Keratinocyte (primary cell): ENCODE measurements at regions not wholly inside any gene's neighbourhood (a gene's known extent, or its start where the extent isn't known, plus 50 kb on each side); places are given as distances from the start of the nearest gene placed in this dataset.

Experiments
- DNase-seq: peaks from one replicate; pipeline ENCODE4 v3.0.0-alpha.2; 2011; ENCODE audit warnings: low read depth, missing footprints, low spot score
- FAIRE-seq: peaks from 2 replicates; lab custom pipeline; 2011; peaks lifted over from hg19 to GRCh38; lab: Jason Lieb, UNC
- H2AFZ ChIP-seq: 2 replicates; pipeline ENCODE4 v1.6.0; 2012; ENCODE audit warnings: low read length, control low read depth, inconsistent platforms; ENCODE audit not compliant: control insufficient read depth
- H3K27ac ChIP-seq: 2 replicates; pipeline ENCODE4 v1.5.1; 2011; ENCODE audit warnings: low read length; ENCODE audit not compliant: control insufficient read depth, insufficient read depth
- H3K27me3 ChIP-seq: 3 replicates; pipeline ENCODE4 v1.6.0; 2011; ENCODE audit warnings: low read length; ENCODE audit not compliant: control insufficient read depth, insufficient read depth; ENCODE audit errors: extremely low read depth
- H3K36me3 ChIP-seq, 2 experiments: 2 replicates in 1 of 2; 3 replicates in 1 of 2; pipeline ENCODE4 v1.5.1; 2011; ENCODE audit warnings: low read length in 2 of 2, mild to moderate bottlenecking in 1 of 2; ENCODE audit not compliant: control insufficient read depth in 2 of 2, insufficient read depth in 2 of 2; ENCODE audit errors: extremely low read depth in 1 of 2
- H3K4me1 ChIP-seq: 3 replicates; pipeline ENCODE4 v1.5.1; 2011; ENCODE audit warnings: low read length; ENCODE audit not compliant: control insufficient read depth, insufficient read depth; ENCODE audit errors: extremely low read depth
- H3K4me2 ChIP-seq: 3 replicates; pipeline ENCODE4 v1.6.0; 2011; ENCODE audit warnings: low read depth, low read length; ENCODE audit not compliant: control insufficient read depth, insufficient read depth; ENCODE audit errors: extremely low read depth
- H3K4me3 ChIP-seq, 3 experiments: fragments of 200-600 bp in 1 of 3; sonication (generic) in 1 of 3; 2 replicates in 2 of 3; 3 replicates in 1 of 3; pipeline ENCODE4 v1.5.1; 2011 to 2016; ENCODE audit warnings: low read length in 3 of 3, mild to moderate bottlenecking in 3 of 3, control low read depth in 2 of 3, inconsistent platforms in 1 of 3, low read depth in 1 of 3, mixed read lengths in 1 of 3, mixed run types in 1 of 3, moderate library complexity in 1 of 3; ENCODE audit not compliant: control insufficient read depth in 2 of 3, insufficient read depth in 2 of 3; ENCODE audit errors: extremely low read depth in 1 of 3
- H3K79me2 ChIP-seq: 2 replicates; pipeline ENCODE4 v1.6.0; 2012; ENCODE audit warnings: low read length; ENCODE audit not compliant: control insufficient read depth, insufficient read depth
- H3K9ac ChIP-seq: 3 replicates; pipeline ENCODE4 v1.6.0; 2011; ENCODE audit warnings: low read length; ENCODE audit not compliant: control insufficient read depth, insufficient read depth; ENCODE audit errors: extremely low read depth
- H3K9me1 ChIP-seq: 3 replicates; pipeline ENCODE4 v1.6.0; 2011; ENCODE audit warnings: low read length; ENCODE audit not compliant: control insufficient read depth, insufficient read depth; ENCODE audit errors: extremely low read depth
- H3K9me3 ChIP-seq: 2 replicates; pipeline ENCODE4 v1.5.1; 2012; ENCODE audit warnings: low read depth, low read length; ENCODE audit not compliant: control insufficient read depth
- H4K20me1 ChIP-seq: 3 replicates; pipeline ENCODE4 v1.6.0; 2011; ENCODE audit warnings: low read length; ENCODE audit not compliant: control insufficient read depth, insufficient read depth; ENCODE audit errors: extremely low read depth
- EZH2 ChIP-seq: IDR thresholded peaks from one replicate; pipeline ENCODE4 v1.6.1; 2012; ENCODE audit warnings: inconsistent platforms, mild to moderate bottlenecking, low read length, moderate library complexity
- dilution Hi-C: fragments of 300-500 bp; cut with MboI; formaldehyde crosslinking; loops from one replicate; pipeline ENCODE4 v1.7.0; 2020; ENCODE audit warnings: low sequenced_read_pairs; ENCODE audit not compliant: extremely low pct_ligation_motif_present
- TF ChIP-seq, protein P1 (sequence below), 3 experiments: IDR thresholded peaks in 1 of 3; conservative IDR thresholded peaks in 1 of 3; optimal IDR thresholded peaks in 1 of 3; 2 replicates in 2 of 3; 3 replicates in 1 of 3; pipeline versions ENCODE3 to v1.5.1; 2011; ENCODE audit warnings: low read length in 3 of 3, mild to moderate bottlenecking in 3 of 3, moderate library complexity in 2 of 3, control low read depth in 1 of 3, inconsistent platforms in 1 of 3; ENCODE audit not compliant: insufficient read depth in 2 of 3; ENCODE audit errors: extremely low read depth in 1 of 3

DNA sequence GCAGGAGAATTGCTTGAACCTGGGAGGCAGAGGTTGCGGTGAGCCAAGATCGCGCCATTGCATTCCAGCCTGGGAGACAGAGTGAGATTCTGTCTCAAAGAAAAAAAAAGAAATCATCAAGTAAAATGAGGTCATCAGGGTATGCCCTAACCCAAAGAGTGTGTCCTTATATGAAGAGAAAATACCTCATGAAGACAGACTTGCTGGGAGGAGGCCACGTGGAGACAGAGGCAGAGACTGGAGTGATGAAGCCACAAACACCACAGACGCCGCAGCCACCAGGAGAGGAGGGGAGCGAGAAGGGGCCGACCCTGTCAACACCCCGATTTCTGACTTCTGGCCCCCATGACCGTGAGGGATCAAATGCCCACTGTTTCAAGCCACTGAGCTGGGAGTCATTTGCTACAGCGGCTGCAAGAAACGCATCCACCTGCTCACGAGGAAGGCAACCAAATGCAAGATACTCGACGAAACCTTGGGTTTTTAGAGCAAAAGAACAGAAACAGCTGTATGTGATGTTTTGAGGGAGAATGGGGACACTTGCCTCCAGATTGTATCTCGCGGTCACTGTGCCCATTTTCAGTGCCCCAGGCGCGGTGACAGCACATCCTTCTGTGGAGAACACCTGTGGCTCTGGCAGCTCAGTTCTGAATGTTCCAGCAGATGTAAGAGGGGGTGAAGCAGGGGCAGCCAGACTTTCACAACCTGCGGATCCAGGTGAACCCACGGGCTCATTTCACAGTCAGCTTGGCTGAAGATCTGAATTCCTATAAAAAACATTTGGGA is 1317.2 kb downstream of the TBC1D22A start:
- H3K27me3 ChIP-seq = no peaks in the 10 kb centered on the region
- no peak for TF ChIP-seq EZH2
- TF ChIP-seq, protein P1, sequence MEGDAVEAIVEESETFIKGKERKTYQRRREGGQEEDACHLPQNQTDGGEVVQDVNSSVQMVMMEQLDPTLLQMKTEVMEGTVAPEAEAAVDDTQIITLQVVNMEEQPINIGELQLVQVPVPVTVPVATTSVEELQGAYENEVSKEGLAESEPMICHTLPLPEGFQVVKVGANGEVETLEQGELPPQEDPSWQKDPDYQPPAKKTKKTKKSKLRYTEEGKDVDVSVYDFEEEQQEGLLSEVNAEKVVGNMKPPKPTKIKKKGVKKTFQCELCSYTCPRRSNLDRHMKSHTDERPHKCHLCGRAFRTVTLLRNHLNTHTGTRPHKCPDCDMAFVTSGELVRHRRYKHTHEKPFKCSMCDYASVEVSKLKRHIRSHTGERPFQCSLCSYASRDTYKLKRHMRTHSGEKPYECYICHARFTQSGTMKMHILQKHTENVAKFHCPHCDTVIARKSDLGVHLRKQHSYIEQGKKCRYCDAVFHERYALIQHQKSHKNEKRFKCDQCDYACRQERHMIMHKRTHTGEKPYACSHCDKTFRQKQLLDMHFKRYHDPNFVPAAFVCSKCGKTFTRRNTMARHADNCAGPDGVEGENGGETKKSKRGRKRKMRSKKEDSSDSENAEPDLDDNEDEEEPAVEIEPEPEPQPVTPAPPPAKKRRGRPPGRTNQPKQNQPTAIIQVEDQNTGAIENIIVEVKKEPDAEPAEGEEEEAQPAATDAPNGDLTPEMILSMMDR (optimal IDR thresholded peaks at IDR 0.05 in 1 of 3, IDR thresholded peaks at IDR 0.05 in 1 of 3, conservative IDR thresholded peaks at IDR 0.05 in 1 of 3; ENCODE audit: extremely low read depth in 1 of 3, insufficient read depth in 2 of 3, low read length in 3 of 3) = no peak
- H4K20me1 ChIP-seq = no peaks in the 10 kb centered on the region
- no peak overlapping the region for H3K9ac ChIP-seq
- H3K9me3 ChIP-seq = peaks cover 17% of the 10 kb centered on the region
- H3K36me3 ChIP-seq = no peaks in the 10 kb centered on the region
- no peak for FAIRE-seq
- dilution Hi-C loops = no loop called here
- no peaks in the 10 kb centered on the region for H3K9me1 ChIP-seq
- no peak for DNase-seq
- no peaks in the 10 kb centered on the region for H3K4me1 ChIP-seq
- no peak overlapping the region for H3K27ac ChIP-seq
- H3K4me2 ChIP-seq = no peak overlapping the region
- H3K4me3 ChIP-seq = no peak overlapping the region
- no peaks in the 10 kb centered on the region for H3K79me2 ChIP-seq
- no peak overlapping the region for H2AFZ ChIP-seq

DNA sequence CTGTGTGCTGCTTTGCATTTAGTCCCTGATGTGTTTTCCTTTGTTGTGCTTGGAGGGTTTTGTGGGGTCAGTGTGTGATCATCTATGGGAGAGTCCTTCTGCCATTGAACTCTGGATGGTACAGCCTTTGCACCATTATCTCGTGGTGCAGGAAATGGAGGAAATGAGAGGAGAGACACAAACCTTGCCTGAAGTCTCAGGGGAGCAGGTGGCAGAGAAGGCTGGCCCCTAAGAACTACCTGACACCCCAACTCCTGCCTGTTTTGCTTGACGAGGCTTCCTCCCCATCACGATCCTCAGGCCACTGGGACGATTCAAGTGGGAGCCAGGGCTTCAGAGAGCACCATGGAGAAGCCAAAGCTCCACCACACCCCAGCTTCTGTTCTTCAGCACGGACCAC is 1316.4 kb downstream of the TBC1D22A start:
- no peak overlapping the region for H2AFZ ChIP-seq
- FAIRE-seq (no peak), DNase-seq (no peak)
- no peak overlapping the region for H3K27ac ChIP-seq
- H3K4me3 ChIP-seq = no peak overlapping the region
- H3K9me1 ChIP-seq = no peaks in the 10 kb centered on the region
- no peaks in the 10 kb centered on the region for H3K27me3 ChIP-seq
- H4K20me1 ChIP-seq = no peaks in the 10 kb centered on the region
- dilution Hi-C loops = no loop called here
- no peak overlapping the region for H3K4me2 ChIP-seq
- H3K9ac ChIP-seq = no peak overlapping the region
- H3K36me3 ChIP-seq = no peaks in the 10 kb centered on the region
- TF ChIP-seq EZH2 = no peak
- TF ChIP-seq, protein P1 (optimal IDR thresholded peaks at IDR 0.05 in 1 of 3, IDR thresholded peaks at IDR 0.05 in 1 of 3, conservative IDR thresholded peaks at IDR 0.05 in 1 of 3; ENCODE audit: extremely low read depth in 1 of 3, insufficient read depth in 2 of 3, low read length in 3 of 3) = no peak
- no peaks in the 10 kb centered on the region for H3K4me1 ChIP-seq
- H3K79me2 ChIP-seq = no peaks in the 10 kb centered on the region
- peaks cover 13% of the 10 kb centered on the region for H3K9me3 ChIP-seq
